Keratinocyte (primary cell): ENCODE measurements at regions not wholly inside any gene's neighbourhood (a gene's known extent, or its start where the extent isn't known, plus 50 kb on each side); places are given as distances from the start of the nearest gene placed in this dataset.

Experiments
- DNase-seq: peaks from one replicate; pipeline ENCODE4 v3.0.0-alpha.2; 2011; ENCODE audit warnings: low read depth, missing footprints, low spot score
- FAIRE-seq: peaks from 2 replicates; lab custom pipeline; 2011; peaks lifted over from hg19 to GRCh38; lab: Jason Lieb, UNC
- H2AFZ ChIP-seq: 2 replicates; pipeline ENCODE4 v1.6.0; 2012; ENCODE audit warnings: low read length, control low read depth, inconsistent platforms; ENCODE audit not compliant: control insufficient read depth
- H3K27ac ChIP-seq: 2 replicates; pipeline ENCODE4 v1.5.1; 2011; ENCODE audit warnings: low read length; ENCODE audit not compliant: control insufficient read depth, insufficient read depth
- H3K27me3 ChIP-seq: 3 replicates; pipeline ENCODE4 v1.6.0; 2011; ENCODE audit warnings: low read length; ENCODE audit not compliant: control insufficient read depth, insufficient read depth; ENCODE audit errors: extremely low read depth
- H3K36me3 ChIP-seq, 2 experiments: 2 replicates in 1 of 2; 3 replicates in 1 of 2; pipeline ENCODE4 v1.5.1; 2011; ENCODE audit warnings: low read length in 2 of 2, mild to moderate bottlenecking in 1 of 2; ENCODE audit not compliant: control insufficient read depth in 2 of 2, insufficient read depth in 2 of 2; ENCODE audit errors: extremely low read depth in 1 of 2
- H3K4me1 ChIP-seq: 3 replicates; pipeline ENCODE4 v1.5.1; 2011; ENCODE audit warnings: low read length; ENCODE audit not compliant: control insufficient read depth, insufficient read depth; ENCODE audit errors: extremely low read depth
- H3K4me2 ChIP-seq: 3 replicates; pipeline ENCODE4 v1.6.0; 2011; ENCODE audit warnings: low read depth, low read length; ENCODE audit not compliant: control insufficient read depth, insufficient read depth; ENCODE audit errors: extremely low read depth
- H3K4me3 ChIP-seq, 3 experiments: fragments of 200-600 bp in 1 of 3; sonication (generic) in 1 of 3; 2 replicates in 2 of 3; 3 replicates in 1 of 3; pipeline ENCODE4 v1.5.1; 2011 to 2016; ENCODE audit warnings: low read length in 3 of 3, mild to moderate bottlenecking in 3 of 3, control low read depth in 2 of 3, inconsistent platforms in 1 of 3, low read depth in 1 of 3, mixed read lengths in 1 of 3, mixed run types in 1 of 3, moderate library complexity in 1 of 3; ENCODE audit not compliant: control insufficient read depth in 2 of 3, insufficient read depth in 2 of 3; ENCODE audit errors: extremely low read depth in 1 of 3
- H3K79me2 ChIP-seq: 2 replicates; pipeline ENCODE4 v1.6.0; 2012; ENCODE audit warnings: low read length; ENCODE audit not compliant: control insufficient read depth, insufficient read depth
- H3K9ac ChIP-seq: 3 replicates; pipeline ENCODE4 v1.6.0; 2011; ENCODE audit warnings: low read length; ENCODE audit not compliant: control insufficient read depth, insufficient read depth; ENCODE audit errors: extremely low read depth
- H3K9me1 ChIP-seq: 3 replicates; pipeline ENCODE4 v1.6.0; 2011; ENCODE audit warnings: low read length; ENCODE audit not compliant: control insufficient read depth, insufficient read depth; ENCODE audit errors: extremely low read depth
- H3K9me3 ChIP-seq: 2 replicates; pipeline ENCODE4 v1.5.1; 2012; ENCODE audit warnings: low read depth, low read length; ENCODE audit not compliant: control insufficient read depth
- H4K20me1 ChIP-seq: 3 replicates; pipeline ENCODE4 v1.6.0; 2011; ENCODE audit warnings: low read length; ENCODE audit not compliant: control insufficient read depth, insufficient read depth; ENCODE audit errors: extremely low read depth
- CTCF ChIP-seq, 3 experiments: IDR thresholded peaks in 1 of 3; conservative IDR thresholded peaks in 1 of 3; optimal IDR thresholded peaks in 1 of 3; 2 replicates in 2 of 3; 3 replicates in 1 of 3; pipeline versions ENCODE3 to v1.5.1; 2011; ENCODE audit warnings: low read length in 3 of 3, mild to moderate bottlenecking in 3 of 3, moderate library complexity in 2 of 3, control low read depth in 1 of 3, inconsistent platforms in 1 of 3; ENCODE audit not compliant: insufficient read depth in 2 of 3; ENCODE audit errors: extremely low read depth in 1 of 3
- EZH2 ChIP-seq: IDR thresholded peaks from one replicate; pipeline ENCODE4 v1.6.1; 2012; ENCODE audit warnings: inconsistent platforms, mild to moderate bottlenecking, low read length, moderate library complexity
- dilution Hi-C: fragments of 300-500 bp; cut with MboI; formaldehyde crosslinking; loops from one replicate; pipeline ENCODE4 v1.7.0; 2020; ENCODE audit warnings: low sequenced_read_pairs; ENCODE audit not compliant: extremely low pct_ligation_motif_present

DNA sequence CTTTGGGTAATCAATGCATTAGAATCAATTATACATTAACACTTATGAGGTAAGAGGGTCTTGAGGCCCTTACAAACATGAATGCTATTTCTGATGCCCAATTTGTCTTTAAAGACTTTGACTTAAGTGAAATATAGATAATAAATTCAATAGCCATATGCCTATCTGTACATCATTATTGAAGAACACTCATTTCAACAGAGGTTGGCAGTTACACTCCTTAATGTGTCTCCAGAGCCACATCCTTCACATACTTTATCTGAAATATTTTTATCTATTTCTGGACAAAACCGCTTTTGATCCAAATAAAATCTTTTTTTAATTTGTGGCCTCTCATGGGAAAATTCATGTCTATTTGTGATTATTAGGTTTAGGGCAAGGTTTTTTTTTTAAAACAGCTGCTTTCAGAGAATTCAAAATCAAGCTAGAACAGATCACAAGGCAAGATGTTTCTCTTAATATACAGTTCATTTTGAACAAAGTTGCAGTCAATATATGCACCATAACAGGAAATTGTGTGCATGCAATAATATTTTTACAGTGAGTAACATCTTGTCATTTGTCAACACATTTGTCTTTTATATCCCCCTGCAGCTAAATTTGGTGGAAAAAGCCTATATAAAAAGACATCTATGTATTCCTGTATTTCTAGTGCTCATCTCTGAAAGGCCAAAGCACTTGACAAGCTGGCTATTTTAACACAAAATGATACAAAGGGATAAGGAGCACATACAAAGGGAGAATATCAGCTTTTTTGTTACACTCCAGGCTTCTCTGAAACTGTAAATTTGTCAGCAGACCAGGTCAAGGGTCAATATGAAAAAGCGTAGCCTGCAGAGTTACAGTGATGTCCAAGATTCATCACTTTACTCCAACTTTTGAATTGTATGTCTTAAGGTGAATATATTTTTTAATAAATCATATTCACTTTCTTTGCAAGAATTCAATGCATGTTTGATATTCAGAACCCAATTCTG, 146.2 kb upstream of the DPH6 start:
- FAIRE-seq (no peak), DNase-seq (no peak)
- no peak overlapping the region for H3K9ac ChIP-seq
- TF ChIP-seq CTCF (optimal IDR thresholded peaks at IDR 0.05 in 1 of 3, IDR thresholded peaks at IDR 0.05 in 1 of 3, conservative IDR thresholded peaks at IDR 0.05 in 1 of 3; ENCODE audit: extremely low read depth in 1 of 3, insufficient read depth in 2 of 3, low read length in 3 of 3) (no peak), EZH2 (no peak)
- H3K9me3 ChIP-seq, result no peaks in the 10 kb centered on the region
- H2AFZ ChIP-seq, result no peak overlapping the region
- dilution Hi-C loops, result no loop called here
- no peaks in the 10 kb centered on the region for H4K20me1 ChIP-seq
- no peak overlapping the region for H3K4me2 ChIP-seq
- H3K27me3 ChIP-seq, result no peaks in the 10 kb centered on the region
- H3K4me3 ChIP-seq, result no peak overlapping the region
- H3K36me3 ChIP-seq, result no peaks in the 10 kb centered on the region
- H3K9me1 ChIP-seq, result no peaks in the 10 kb centered on the region
- H3K4me1 ChIP-seq, result peaks cover 23% of the 10 kb centered on the region
- H3K27ac ChIP-seq, result no peak overlapping the region
- H3K79me2 ChIP-seq, result no peaks in the 10 kb centered on the region

DNA sequence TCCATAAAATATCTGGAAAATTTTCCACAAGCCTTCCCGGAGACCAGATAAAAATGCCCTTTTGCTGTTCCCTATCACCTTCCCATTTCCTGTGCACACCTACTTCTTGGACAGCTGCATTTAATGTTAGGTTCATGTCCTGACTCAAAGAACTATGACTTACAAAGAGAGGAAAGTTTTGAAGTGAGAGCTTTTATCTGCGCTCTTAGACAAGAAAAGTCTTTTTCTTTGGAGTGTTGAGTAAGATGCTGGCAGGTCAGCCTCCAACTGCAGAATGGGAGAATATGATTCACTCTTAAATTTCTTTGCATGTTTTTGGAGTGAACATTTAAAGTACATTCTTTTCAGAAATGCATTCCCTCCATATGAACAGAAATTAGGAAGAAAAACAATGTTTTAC, 147.3 kb upstream of the DPH6 start:
- H2AFZ ChIP-seq, result no peak overlapping the region
- DNase-seq, result no peak

More for the DNA sequence above, 147.3 kb upstream of the DPH6 start:
- Histone ChIP-seq H3K4me3 (no peak overlapping the region), H3K36me3 (no peaks in the 10 kb centered on the region), H3K4me1 (peaks cover 32% of the 10 kb centered on the region), H3K9me1 (no peaks in the 10 kb centered on the region), H3K4me2 (no peak overlapping the region), H3K27me3 (no peaks in the 10 kb centered on the region), H3K9me3 (no peaks in the 10 kb centered on the region), H3K9ac (no peak overlapping the region), H3K27ac (no peak overlapping the region), H3K79me2 (no peaks in the 10 kb centered on the region), H4K20me1 (no peaks in the 10 kb centered on the region)
- no peak for FAIRE-seq
- dilution Hi-C loops, result no loop called here
- TF ChIP-seq EZH2 (no peak), CTCF (optimal IDR thresholded peaks at IDR 0.05 in 1 of 3, IDR thresholded peaks at IDR 0.05 in 1 of 3, conservative IDR thresholded peaks at IDR 0.05 in 1 of 3; ENCODE audit: extremely low read depth in 1 of 3, insufficient read depth in 2 of 3, low read length in 3 of 3) (no peak)
